ENCODE measurements at regions not wholly inside any gene's neighbourhood (a gene's known extent, or its start where the extent isn't known, plus 50 kb on each side); places are given as distances from the start of the nearest gene placed in this dataset.

DNA sequence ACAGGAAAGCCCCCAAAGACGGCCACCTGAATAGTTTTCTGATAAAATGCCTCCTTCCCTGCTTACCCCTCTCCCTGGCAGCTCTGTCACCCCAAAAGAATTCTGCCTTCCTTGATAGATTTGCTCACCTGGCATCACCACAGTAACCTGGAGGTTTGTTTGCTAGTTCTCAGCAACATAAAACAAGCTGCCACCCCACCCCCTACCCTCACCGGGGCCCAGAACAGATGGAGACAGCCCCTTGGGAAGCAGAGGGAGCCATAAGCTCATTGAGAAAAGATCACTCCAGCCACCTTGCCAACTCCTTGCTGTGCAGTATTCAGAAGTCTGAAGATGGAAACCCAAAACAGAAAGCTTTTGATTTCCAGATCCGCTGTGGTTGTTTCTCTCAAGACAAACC lies 108.6 kb downstream of the DHX15 start:
- TF ChIP-seq, protein P1, sequence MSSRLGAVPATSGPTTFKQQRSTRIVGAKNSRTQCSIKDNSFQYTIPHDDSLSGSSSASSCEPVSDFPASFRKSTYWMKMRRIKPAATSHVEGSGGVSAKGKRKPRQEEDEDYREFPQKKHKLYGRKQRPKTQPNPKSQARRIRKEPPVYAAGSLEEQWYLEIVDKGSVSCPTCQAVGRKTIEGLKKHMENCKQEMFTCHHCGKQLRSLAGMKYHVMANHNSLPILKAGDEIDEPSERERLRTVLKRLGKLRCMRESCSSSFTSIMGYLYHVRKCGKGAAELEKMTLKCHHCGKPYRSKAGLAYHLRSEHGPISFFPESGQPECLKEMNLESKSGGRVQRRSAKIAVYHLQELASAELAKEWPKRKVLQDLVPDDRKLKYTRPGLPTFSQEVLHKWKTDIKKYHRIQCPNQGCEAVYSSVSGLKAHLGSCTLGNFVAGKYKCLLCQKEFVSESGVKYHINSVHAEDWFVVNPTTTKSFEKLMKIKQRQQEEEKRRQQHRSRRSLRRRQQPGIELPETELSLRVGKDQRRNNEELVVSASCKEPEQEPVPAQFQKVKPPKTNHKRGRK (CRISPR knock-in tag; IDR thresholded peaks at IDR 0.05; ENCODE audit: borderline replicate concordance): no peak
- no peak for TF ChIP-seq ZNF121 (CRISPR knock-in tag; IDR thresholded peaks at IDR 0.05)
- TF ChIP-seq, protein P2, sequence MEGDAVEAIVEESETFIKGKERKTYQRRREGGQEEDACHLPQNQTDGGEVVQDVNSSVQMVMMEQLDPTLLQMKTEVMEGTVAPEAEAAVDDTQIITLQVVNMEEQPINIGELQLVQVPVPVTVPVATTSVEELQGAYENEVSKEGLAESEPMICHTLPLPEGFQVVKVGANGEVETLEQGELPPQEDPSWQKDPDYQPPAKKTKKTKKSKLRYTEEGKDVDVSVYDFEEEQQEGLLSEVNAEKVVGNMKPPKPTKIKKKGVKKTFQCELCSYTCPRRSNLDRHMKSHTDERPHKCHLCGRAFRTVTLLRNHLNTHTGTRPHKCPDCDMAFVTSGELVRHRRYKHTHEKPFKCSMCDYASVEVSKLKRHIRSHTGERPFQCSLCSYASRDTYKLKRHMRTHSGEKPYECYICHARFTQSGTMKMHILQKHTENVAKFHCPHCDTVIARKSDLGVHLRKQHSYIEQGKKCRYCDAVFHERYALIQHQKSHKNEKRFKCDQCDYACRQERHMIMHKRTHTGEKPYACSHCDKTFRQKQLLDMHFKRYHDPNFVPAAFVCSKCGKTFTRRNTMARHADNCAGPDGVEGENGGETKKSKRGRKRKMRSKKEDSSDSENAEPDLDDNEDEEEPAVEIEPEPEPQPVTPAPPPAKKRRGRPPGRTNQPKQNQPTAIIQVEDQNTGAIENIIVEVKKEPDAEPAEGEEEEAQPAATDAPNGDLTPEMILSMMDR (IDR thresholded peaks at IDR 0.05): no peak
